CD4-positive, alpha-beta T cell (primary cell): ENCODE measurements at regions not wholly inside any gene's neighbourhood (a gene's known extent, or its start where the extent isn't known, plus 50 kb on each side); places are given as distances from the start of the nearest gene placed in this dataset.

Experiments used
- ATAC-seq: fragments of 200-7000 bp; cut with Tn5 transposase; one replicate; pipeline ENCODE4 v1.10.0; 2022; ENCODE audit warnings: mild to moderate bottlenecking; ENCODE audit not compliant: poor library complexity
- CTCF ChIA-PET: fragments of 350-600 bp; sonication (Branson Sonifier 250); formaldehyde crosslinking; loops from one replicate; lab custom pipeline; 2021; ENCODE audit warnings: antibody characterized with exemption, inconsistent platforms; lab: Charles Lee
- POLR2A ChIA-PET: fragments of 350-600 bp; sonication (Branson Sonifier 250); formaldehyde crosslinking; loops from one replicate; lab custom pipeline; 2021; ENCODE audit warnings: antibody characterized with exemption, inconsistent platforms; lab: Charles Lee
- DNase-seq, 14 experiments: peaks; one replicate each; pipeline ENCODE4 v3.0.0-alpha.2; 2013 to 2020; ENCODE audit warnings: mixed read lengths in 2 of 14
- H3K27ac ChIP-seq, 2 donors: one replicate each; pipeline versions ENCODE4 v1.5.1 to v1.7.0; 2013; ENCODE audit warnings: low read length in 2 of 2, low read depth in 1 of 2, mild to moderate bottlenecking in 1 of 2
- H3K27me3 ChIP-seq, 2 experiments: 1 replicate in 1 of 2; 2 replicates in 1 of 2; pipeline versions ENCODE4 v1.6.1 to v1.7.0; 2013; ENCODE audit warnings: low read length in 2 of 2, control low read depth in 1 of 2, mild to moderate bottlenecking in 1 of 2, moderate library complexity in 1 of 2; ENCODE audit not compliant: insufficient read depth in 2 of 2, control insufficient read depth in 1 of 2
- H3K36me3 ChIP-seq: one replicate; pipeline ENCODE4 v1.6.1; 2013; ENCODE audit warnings: low read length, control low read depth; ENCODE audit not compliant: insufficient read depth
- H3K4me1 ChIP-seq: one replicate; pipeline ENCODE4 v1.6.1; 2013; ENCODE audit warnings: low read length, control low read depth; ENCODE audit not compliant: insufficient read depth
- H3K4me3 ChIP-seq: one replicate; pipeline ENCODE4 v1.5.1; 2013; ENCODE audit warnings: mild to moderate bottlenecking, low read length, moderate library complexity
- H3K9me3 ChIP-seq, 2 experiments: 1 replicate in 1 of 2; 2 replicates in 1 of 2; pipeline versions ENCODE4 v1.6.1 to v1.7.0; 2013; ENCODE audit warnings: low read length in 2 of 2, mild to moderate bottlenecking in 2 of 2, control low read depth in 1 of 2, moderate library complexity in 1 of 2; ENCODE audit not compliant: control insufficient read depth in 1 of 2, insufficient read depth in 1 of 2
- H3K27ac Mint-ChIP-seq: one replicate; pipeline ENCODE4 v1.8.0; 2020; ENCODE audit warnings: mixed read lengths
- H3K27me3 Mint-ChIP-seq: one replicate; pipeline ENCODE4 v1.8.0; 2021; ENCODE audit warnings: mixed read lengths
- H3K36me3 Mint-ChIP-seq: one replicate; pipeline ENCODE4 v1.8.0; 2021; ENCODE audit warnings: low read depth, mixed read lengths
- H3K4me1 Mint-ChIP-seq: one replicate; pipeline ENCODE4 v1.8.0; 2021; ENCODE audit warnings: low read depth, mixed read lengths
- H3K4me3 Mint-ChIP-seq: one replicate; pipeline ENCODE4 v1.8.0; 2020; ENCODE audit warnings: mild to moderate bottlenecking, mixed read lengths
- H3K9me3 Mint-ChIP-seq: one replicate; pipeline ENCODE4 v1.8.0; 2020; ENCODE audit warnings: mixed read lengths
- CTCF ChIP-seq: fragments of 200-600 bp; IDR thresholded peaks from one replicate; pipeline ENCODE4 v1.8.0; 2022; ENCODE audit warnings: antibody characterized with exemption, mild to moderate bottlenecking
- intact Hi-C, 2 experiments: fragments of 100-400 bp; cut with DNase I in 1 of 2; cut with micrococcal nuclease in 1 of 2; formaldehyde crosslinking; loops; one replicate each; pipeline versions ENCODE4 v1.15.1 to v1.9.0; 2023 to 2025; cut with DNase I, micrococcal nuclease

- CTCF ChIA-PET, result no interaction called here
- H3K27ac ChIP-seq, result no peak overlapping the region
- ATAC-seq, result no peak
- TF ChIP-seq CTCF, result no peak
- Mint-ChIP-seq H3K9me3 (no peaks in the 10 kb centered on the region), H3K27ac (no peak overlapping the region), H3K4me3 (no peak overlapping the region), H3K4me1 (no peaks in the 10 kb centered on the region), H3K27me3 (no peaks in the 10 kb centered on the region), H3K36me3 (no peaks in the 10 kb centered on the region)
- no peaks in the 10 kb centered on the region for H3K27me3 ChIP-seq
- no peak overlapping the region for H3K4me3 ChIP-seq
- no peaks in the 10 kb centered on the region for H3K9me3 ChIP-seq
- POLR2A ChIA-PET, result no interaction called here
- no peak for DNase-seq
- H3K36me3 ChIP-seq, result no peaks in the 10 kb centered on the region
- intact Hi-C loops, result no loop called here
- H3K4me1 ChIP-seq, result no peaks in the 10 kb centered on the region
Observed at GRCh38 chr6:147054158-147054557, 150.1 kb upstream of the STXBP5 start.

- Mint-ChIP-seq H3K4me1 (no peaks in the 10 kb centered on the region), H3K36me3 (no peaks in the 10 kb centered on the region), H3K4me3 (no peak overlapping the region), H3K27ac (no peak overlapping the region), H3K9me3 (no peaks in the 10 kb centered on the region), H3K27me3 (no peaks in the 10 kb centered on the region)
- Histone ChIP-seq H3K27me3 (no peaks in the 10 kb centered on the region), H3K36me3 (no peaks in the 10 kb centered on the region), H3K27ac (no peak overlapping the region), H3K4me1 (no peaks in the 10 kb centered on the region), H3K9me3 (no peaks in the 10 kb centered on the region), H3K4me3 (no peak overlapping the region)
- CTCF ChIA-PET, result no interaction called here
- ATAC-seq (no peak), DNase-seq (no peak)
- no peak for TF ChIP-seq CTCF
- intact Hi-C loops, result no loop called here
- POLR2A ChIA-PET, result no interaction called here
Observed at GRCh38 chr6:147054871-147055270, 149.3 kb upstream of the STXBP5 start.

- Histone ChIP-seq H3K27me3 (no peaks in the 10 kb centered on the region), H3K4me3 (no peak overlapping the region), H3K9me3 (no peaks in the 10 kb centered on the region), H3K4me1 (no peaks in the 10 kb centered on the region), H3K36me3 (no peaks in the 10 kb centered on the region), H3K27ac (no peak overlapping the region)
- Mint-ChIP-seq H3K36me3 (no peaks in the 10 kb centered on the region), H3K27ac (no peak overlapping the region), H3K4me1 (no peaks in the 10 kb centered on the region), H3K9me3 (no peaks in the 10 kb centered on the region), H3K4me3 (no peak overlapping the region), H3K27me3 (no peaks in the 10 kb centered on the region)
- no peak for TF ChIP-seq CTCF
- no peak for ATAC-seq
- DNase-seq, result no peak
- POLR2A ChIA-PET, result no interaction called here
- intact Hi-C loops, result no loop called here
- CTCF ChIA-PET, result interaction anchor here (0.6 to 0.7 kb wide), 3 partner anchors 9 to 1922 kb away, joined by 3 to 4 read pairs (median 3); no protein-coding TSS in a partner anchor
Observed at GRCh38 chr6:147055821-147056392, 148.3 kb upstream of the STXBP5 start.
